ENCODE measurements at regions not wholly inside any gene's neighbourhood (a gene's known extent, or its start where the extent isn't known, plus 50 kb on each side); places are given as distances from the start of the nearest gene placed in this dataset.

GRCh38 chr10:3469639-3470020 lies 297.0 kb upstream of the PITRM1 start:
- no peak for TF ChIP-seq POLR2A (IDR thresholded peaks at IDR 0.05; ENCODE audit: extremely low read depth, insufficient read length)
- no peak for TF ChIP-seq CTCF (IDR thresholded peaks at IDR 0.05; ENCODE audit: low read depth, low read length)
